ENCODE measurements at regions not wholly inside any gene's neighbourhood (a gene's known extent, or its start where the extent isn't known, plus 50 kb on each side); places are given as distances from the start of the nearest gene placed in this dataset.

- 65 to 87% (median 75%) methylated on average over 6 of the region's 6 CpGs for WGBS, 5 donors
- Histone ChIP-seq H3K36me3 (no peaks in the 10 kb centered on the region), H3K27me3 (replicated peaks in 1 of 7) (peaks cover 0 to 8% (median 0%) of the 10 kb centered on the region in 7 donors), H3K4me3 (no peak overlapping the region), H3K4me1 (peaks cover 0 to 7% (median 0%) of the 10 kb centered on the region in 6 donors), H3K27ac (no peak overlapping the region), H3K9me3 (no peaks in the 10 kb centered on the region)
- TF ChIP-seq POLR2A (IDR thresholded peaks at IDR 0.05) = no peak
- DNase-seq = no peak
- intact Hi-C loops (cut with DNase I; ENCODE audit: low total_unique reads) = no loop called here
These were observed 116.7 kb upstream of the LINGO1 start for GRCh38 chr15:77749236-77749997.

GRCh38 chr15:77748078-77749064 is 115.7 kb upstream of the LINGO1 start:
- no peaks in the 10 kb centered on the region for H3K36me3 ChIP-seq
- H3K4me1 ChIP-seq = peaks cover 0 to 7% (median 0%) of the 10 kb centered on the region in 6 donors
- H3K9me3 ChIP-seq = no peaks in the 10 kb centered on the region
- peaks cover 0 to 9% (median 0%) of the 10 kb centered on the region in 7 donors for H3K27me3 ChIP-seq (replicated peaks in 1 of 7)
- DNase-seq = no peak
- intact Hi-C loops (cut with DNase I; ENCODE audit: low total_unique reads) = no loop called here
- H3K27ac ChIP-seq = no peak overlapping the region
- no peak overlapping the region for H3K4me3 ChIP-seq
- 75 to 86% (median 79%) methylated on average over 9 to 10 of the region's 10 CpGs for WGBS, 5 donors
- no peak for TF ChIP-seq POLR2AphosphoS5 (IDR thresholded peaks at IDR 0.05)
- TF ChIP-seq POLR2A (IDR thresholded peaks at IDR 0.05) = no peak
- no peak for TF ChIP-seq CTCF (IDR thresholded peaks at IDR 0.05 in 8 of 11, conservative IDR thresholded peaks at IDR 0.05 in 3 of 11)

- no peak overlapping the region for H3K4me3 ChIP-seq
- peaks cover 0 to 16% (median 0%) of the 10 kb centered on the region in 7 donors for H3K27me3 ChIP-seq (replicated peaks in 1 of 7)
- DNase-seq = no peak
- TF ChIP-seq POLR2A (IDR thresholded peaks at IDR 0.05) = no peak
- no peak for TF ChIP-seq POLR2AphosphoS5 (IDR thresholded peaks at IDR 0.05)
- TF ChIP-seq CTCF (IDR thresholded peaks at IDR 0.05 in 8 of 11, conservative IDR thresholded peaks at IDR 0.05 in 3 of 11) = no peak
- H3K9me3 ChIP-seq = no peaks in the 10 kb centered on the region
- intact Hi-C loops (cut with DNase I; ENCODE audit: low total_unique reads) = no loop called here
- WGBS, 5 donors = 37 to 62% (median 45%) methylated on average over 14 of the region's 14 CpGs
- no peaks in the 10 kb centered on the region for H3K36me3 ChIP-seq
- peaks cover 0 to 7% (median 0%) of the 10 kb centered on the region in 6 donors for H3K4me1 ChIP-seq
- no peak overlapping the region for H3K27ac ChIP-seq
These were observed 114.7 kb upstream of the LINGO1 start for GRCh38 chr15:77747175-77748077.
